Stimulated activated naive CD8-positive, alpha-beta T cell treated with anti-CD3 and anti-CD28 coated beads, Interleukin-15, amount 100 ng/mL, for 72 hours (primary cell): ENCODE measurements at regions not wholly inside any gene's neighbourhood (a gene's known extent, or its start where the extent isn't known, plus 50 kb on each side); places are given as distances from the start of the nearest gene placed in this dataset.

Source experiments
- ATAC-seq: fragments of 150-1000 bp; cut with Tn5 transposase; 2 replicates; pipeline ENCODE4 v1.10.0; 2021; ENCODE audit warnings: mild to moderate bottlenecking, moderate library complexity
- DNase-seq, 2 donors: peaks; one replicate each; pipeline ENCODE4 v3.0.0; 2021 to 2022
- H3K27ac Mint-ChIP-seq, 2 donors: one replicate each; pipeline ENCODE4 v1.8.0; 2022; ENCODE audit warnings: mild to moderate bottlenecking in 2 of 2, mixed read lengths in 2 of 2, moderate library complexity in 2 of 2
- H3K27me3 Mint-ChIP-seq: one replicate; pipeline ENCODE4 v1.8.0; 2022; ENCODE audit warnings: mixed read lengths
- H3K4me1 Mint-ChIP-seq: one replicate; pipeline ENCODE4 v1.8.0; 2022; ENCODE audit warnings: mild to moderate bottlenecking, mixed read lengths
- H3K4me3 Mint-ChIP-seq, 2 donors: one replicate each; pipeline ENCODE4 v1.8.0; 2022; ENCODE audit warnings: mild to moderate bottlenecking in 2 of 2, mixed read lengths in 2 of 2, moderate library complexity in 1 of 2
- H3K9me3 Mint-ChIP-seq, 2 donors: one replicate each; pipeline ENCODE4 v1.8.0; 2022; ENCODE audit warnings: mixed read lengths in 2 of 2

GRCh38 chr5:4551034-4551433 lies 589.1 kb upstream of the ADAMTS16 start:
- DNase-seq (no peak), ATAC-seq (no peak)
- no peaks in the 10 kb centered on the region for H3K27me3 Mint-ChIP-seq
- H3K4me3 Mint-ChIP-seq = no peak overlapping the region
- H3K4me1 Mint-ChIP-seq = no peaks in the 10 kb centered on the region
- peaks cover 14 to 36% of the 10 kb centered on the region in 2 donors for H3K9me3 Mint-ChIP-seq
- H3K27ac Mint-ChIP-seq = no peak overlapping the region

GRCh38 chr5:4553130-4553529 lies 587.0 kb upstream of the ADAMTS16 start:
- DNase-seq (no peak), ATAC-seq (no peak)
- Mint-ChIP-seq H3K4me3 (no peak overlapping the region), H3K4me1 (no peaks in the 10 kb centered on the region), H3K9me3 (peaks cover 14 to 29% of the 10 kb centered on the region in 2 donors), H3K27ac (no peak overlapping the region), H3K27me3 (no peaks in the 10 kb centered on the region)

GRCh38 chr5:4553978-4554377 lies 586.2 kb upstream of the ADAMTS16 start:
- H3K4me1 Mint-ChIP-seq = no peaks in the 10 kb centered on the region
- ATAC-seq = no peak
- no peak overlapping the region for H3K4me3 Mint-ChIP-seq
- DNase-seq = no peak
- peaks cover 15 to 27% of the 10 kb centered on the region in 2 donors for H3K9me3 Mint-ChIP-seq
- no peak overlapping the region for H3K27ac Mint-ChIP-seq
- no peaks in the 10 kb centered on the region for H3K27me3 Mint-ChIP-seq

- Mint-ChIP-seq H3K27ac (no peak overlapping the region), H3K4me1 (no peaks in the 10 kb centered on the region), H3K4me3 (no peak overlapping the region), H3K9me3 (peaks cover 15 to 17% of the 10 kb centered on the region in 2 donors), H3K27me3 (no peaks in the 10 kb centered on the region)
- ATAC-seq (no peak), DNase-seq (no peak)
Observed at GRCh38 chr5:4555725-4556285, 584.3 kb upstream of the ADAMTS16 start.

- no peak overlapping the region for H3K4me3 Mint-ChIP-seq
- ATAC-seq (no peak), DNase-seq (no peak)
- no peak overlapping the region for H3K27ac Mint-ChIP-seq
- peaks cover 8 to 12% of the 10 kb centered on the region in 2 donors for H3K9me3 Mint-ChIP-seq
- no peaks in the 10 kb centered on the region for H3K4me1 Mint-ChIP-seq
- H3K27me3 Mint-ChIP-seq = no peaks in the 10 kb centered on the region
Observed at GRCh38 chr5:4561403-4561802, 578.7 kb upstream of the ADAMTS16 start.

- no peaks in the 10 kb centered on the region for H3K4me1 Mint-ChIP-seq
- H3K27ac Mint-ChIP-seq = no peak overlapping the region
- ATAC-seq (no peak), DNase-seq (no peak)
- H3K27me3 Mint-ChIP-seq = no peaks in the 10 kb centered on the region
- H3K9me3 Mint-ChIP-seq = peaks cover 8 to 12% of the 10 kb centered on the region in 2 donors
- H3K4me3 Mint-ChIP-seq = no peak overlapping the region
Observed at GRCh38 chr5:4563400-4563799, 576.7 kb upstream of the ADAMTS16 start.

GRCh38 chr5:4570047-4570995 lies 569.8 kb upstream of the ADAMTS16 start:
- Mint-ChIP-seq H3K27me3 (no peaks in the 10 kb centered on the region), H3K4me1 (no peaks in the 10 kb centered on the region), H3K4me3 (no peak overlapping the region), H3K9me3 (peaks cover 0 to 6% of the 10 kb centered on the region in 2 donors), H3K27ac (no peak overlapping the region)
- ATAC-seq (no peak), DNase-seq (no peak)

- Mint-ChIP-seq H3K9me3 (peaks cover 0 to 6% of the 10 kb centered on the region in 2 donors), H3K27me3 (no peaks in the 10 kb centered on the region), H3K4me1 (no peaks in the 10 kb centered on the region), H3K27ac (no peak overlapping the region), H3K4me3 (no peak overlapping the region)
- DNase-seq (no peak), ATAC-seq (no peak)
Observed at GRCh38 chr5:4571248-4571948, 568.7 kb upstream of the ADAMTS16 start.

- H3K27ac Mint-ChIP-seq = no peak overlapping the region
- peaks cover 0 to 6% of the 10 kb centered on the region in 2 donors for H3K9me3 Mint-ChIP-seq
- H3K27me3 Mint-ChIP-seq = no peaks in the 10 kb centered on the region
- no peak for DNase-seq
- H3K4me3 Mint-ChIP-seq = no peak overlapping the region
- H3K4me1 Mint-ChIP-seq = no peaks in the 10 kb centered on the region
- no peak for ATAC-seq
Observed at GRCh38 chr5:4572311-4573100, 567.6 kb upstream of the ADAMTS16 start.

GRCh38 chr5:4575608-4576007 lies 564.5 kb upstream of the ADAMTS16 start:
- ATAC-seq (no peak), DNase-seq (no peak)
- Mint-ChIP-seq H3K27ac (no peak overlapping the region), H3K4me1 (no peaks in the 10 kb centered on the region), H3K9me3 (peaks cover 4 to 18% of the 10 kb centered on the region in 2 donors), H3K27me3 (no peaks in the 10 kb centered on the region), H3K4me3 (no peak overlapping the region)

- Mint-ChIP-seq H3K4me1 (no peaks in the 10 kb centered on the region), H3K9me3 (peaks cover 4 to 24% of the 10 kb centered on the region in 2 donors), H3K27ac (no peak overlapping the region), H3K27me3 (no peaks in the 10 kb centered on the region), H3K4me3 (no peak overlapping the region)
- ATAC-seq = no peak
- DNase-seq = no peak
Observed at GRCh38 chr5:4576161-4576748, 563.9 kb upstream of the ADAMTS16 start.

- ATAC-seq (no peak), DNase-seq (no peak)
- Mint-ChIP-seq H3K9me3 (peaks cover 4 to 26% of the 10 kb centered on the region in 2 donors), H3K27ac (no peak overlapping the region), H3K4me1 (no peaks in the 10 kb centered on the region), H3K4me3 (no peak overlapping the region), H3K27me3 (no peaks in the 10 kb centered on the region)
Observed at GRCh38 chr5:4576908-4577307, 563.2 kb upstream of the ADAMTS16 start.

GRCh38 chr5:4579679-4580078 lies 560.5 kb upstream of the ADAMTS16 start:
- ATAC-seq = no peak
- H3K9me3 Mint-ChIP-seq = peaks cover 4 to 19% of the 10 kb centered on the region in 2 donors
- H3K4me3 Mint-ChIP-seq = no peak overlapping the region
- DNase-seq = no peak
- H3K27me3 Mint-ChIP-seq = no peaks in the 10 kb centered on the region
- H3K27ac Mint-ChIP-seq = no peak overlapping the region
- H3K4me1 Mint-ChIP-seq = no peaks in the 10 kb centered on the region

- H3K4me1 Mint-ChIP-seq = no peaks in the 10 kb centered on the region
- no peak overlapping the region for H3K4me3 Mint-ChIP-seq
- H3K27me3 Mint-ChIP-seq = no peaks in the 10 kb centered on the region
- DNase-seq = no peak
- H3K9me3 Mint-ChIP-seq = peaks cover 4 to 19% of the 10 kb centered on the region in 2 donors
- H3K27ac Mint-ChIP-seq = no peak overlapping the region
- ATAC-seq = peak; percentile 33
Observed at GRCh38 chr5:4580772-4581171, 559.4 kb upstream of the ADAMTS16 start.

GRCh38 chr5:4581289-4581688 lies 558.8 kb upstream of the ADAMTS16 start:
- Mint-ChIP-seq H3K27ac (no peak overlapping the region), H3K4me1 (no peaks in the 10 kb centered on the region), H3K27me3 (no peaks in the 10 kb centered on the region), H3K4me3 (no peak overlapping the region), H3K9me3 (peaks cover 8 to 24% of the 10 kb centered on the region in 2 donors)
- DNase-seq = no peak
- ATAC-seq = no peak
